NCI-H345 (cell line): ENCODE measurements at regions not wholly inside any gene's neighbourhood (a gene's known extent, or its start where the extent isn't known, plus 50 kb on each side); places are given as distances from the start of the nearest gene placed in this dataset.
A peak's percentile ranks its signal among the peaks of the same experiment; 100 is the strongest.

Experiments used
- DNase-seq: peaks from one replicate; lab custom pipeline; 2025; lab: John Stamatoyannopoulos, UW

DNA sequence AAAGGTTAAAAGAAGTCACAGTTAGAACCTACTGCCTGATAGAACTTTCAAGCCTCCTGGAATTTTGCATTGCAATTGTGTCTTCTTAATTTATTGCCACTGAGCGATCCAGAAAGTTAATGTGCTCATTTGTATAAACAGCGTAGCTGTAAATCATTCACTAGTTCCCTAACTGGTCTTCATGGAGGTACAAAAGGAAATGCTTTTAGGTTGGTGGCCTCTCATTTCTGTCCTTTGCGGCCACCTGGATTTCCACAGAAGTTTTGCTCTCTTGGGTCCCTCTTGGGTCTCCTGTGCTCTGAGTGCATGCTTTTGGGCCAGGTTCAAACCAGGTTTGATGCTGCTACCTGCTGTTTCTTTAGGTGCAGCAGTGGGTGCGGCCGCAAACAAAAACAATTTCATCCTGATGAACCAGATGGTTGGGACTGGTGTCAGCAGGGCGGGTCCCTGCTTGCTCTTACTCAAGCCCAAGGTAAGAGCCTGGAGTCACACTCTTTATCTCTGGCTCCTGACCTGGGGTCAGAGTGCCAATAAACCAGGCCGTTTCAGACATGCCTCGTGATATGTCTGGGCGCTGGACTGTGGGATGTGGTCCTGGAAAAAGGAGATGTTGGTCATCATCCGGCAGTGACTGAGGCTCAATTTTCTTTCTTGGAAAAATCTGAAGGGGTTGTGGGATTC is 270.1 kb downstream of the PTTG2 start:
- DNase-seq = no peak

DNA sequence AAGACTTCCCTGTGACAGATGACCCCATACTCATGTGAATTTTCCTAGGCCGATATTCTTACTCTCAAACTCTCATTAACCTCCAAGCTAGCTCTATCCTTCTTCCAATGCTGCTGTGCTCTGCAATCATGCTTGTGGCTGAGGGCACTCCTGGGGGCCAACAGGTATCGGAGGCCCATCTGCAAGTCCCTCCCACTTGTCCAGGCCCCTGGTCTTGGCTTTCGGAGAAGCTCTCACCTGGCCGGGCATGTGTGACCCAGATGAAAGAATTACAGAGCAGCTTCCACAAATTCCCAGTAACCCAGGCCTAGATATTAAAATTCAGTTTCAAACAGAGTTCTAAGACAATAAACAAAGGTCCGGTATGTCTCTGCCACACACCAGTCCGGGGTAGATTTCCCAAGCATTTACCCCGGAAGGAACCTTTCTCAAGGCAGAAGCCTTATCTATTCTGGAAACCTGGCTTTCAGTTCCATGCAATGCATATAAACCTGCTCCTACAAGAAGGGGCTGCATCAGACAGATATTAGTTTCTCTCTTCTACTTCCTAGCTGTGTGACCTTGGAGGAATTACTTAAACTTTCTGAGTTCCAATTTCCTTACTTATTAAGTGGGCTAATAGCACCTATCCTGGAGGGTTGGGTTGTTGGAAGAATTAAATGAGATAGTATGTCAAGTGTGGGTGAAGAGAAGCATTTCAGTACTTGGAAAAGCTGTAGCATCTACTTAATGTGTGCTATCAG is 270.8 kb downstream of the PTTG2 start:
- no peak for DNase-seq

- DNase-seq = no peak
Observed at GRCh38 chr4:38231626-38232025, 271.4 kb downstream of the PTTG2 start.

GRCh38 chr4:38232741-38233140 is 272.5 kb downstream of the PTTG2 start:
- no peak for DNase-seq

GRCh38 chr4:38233727-38234480 is 273.7 kb downstream of the PTTG2 start:
- no peak for DNase-seq

- DNase-seq = no peak
Observed at GRCh38 chr4:38235354-38235753, 275.2 kb downstream of the PTTG2 start.

DNA sequence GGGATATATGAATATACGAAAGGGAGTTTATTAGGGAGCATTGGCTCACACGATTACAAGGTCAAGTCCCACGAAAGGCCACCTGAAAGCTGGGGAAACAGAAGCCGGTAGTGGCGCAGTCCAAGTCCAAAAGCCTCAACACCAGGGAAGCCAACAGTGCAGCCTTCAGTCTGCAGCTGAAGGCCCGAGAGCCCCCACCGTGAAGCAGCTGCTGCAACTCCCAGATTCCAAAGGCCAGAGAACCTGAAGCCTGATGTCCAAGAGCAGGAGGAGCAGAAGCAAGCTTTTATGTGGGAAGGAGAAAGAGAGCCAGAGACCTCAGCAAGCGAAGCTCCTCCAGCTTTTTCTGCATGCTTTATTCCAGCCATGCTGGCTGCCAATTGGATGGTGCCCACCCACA is 275.8 kb downstream of the PTTG2 start:
- no peak for DNase-seq

DNA sequence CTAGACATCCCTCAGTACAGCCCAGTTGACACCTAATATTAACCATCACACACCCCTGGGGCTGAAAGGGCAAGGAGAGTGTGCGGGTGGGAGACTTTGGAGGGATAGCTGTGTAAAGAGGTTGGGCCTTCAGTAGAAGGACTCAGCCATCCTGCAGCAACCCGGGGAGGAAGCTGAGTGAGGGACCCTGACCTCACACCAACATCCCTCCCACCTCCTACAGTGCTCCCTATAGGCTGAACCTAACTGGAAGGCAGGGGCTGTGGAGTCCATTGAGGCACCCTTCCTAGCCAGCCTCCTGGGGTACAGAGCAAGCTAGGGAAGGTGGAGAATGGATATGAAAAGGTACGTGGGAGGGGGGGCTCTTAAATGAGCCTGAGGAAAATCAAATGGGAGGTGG is 276.3 kb downstream of the PTTG2 start:
- DNase-seq = no peak

- no peak for DNase-seq
Observed at GRCh38 chr4:38237139-38237538, 276.9 kb downstream of the PTTG2 start.

- DNase-seq = no peak
Observed at GRCh38 chr4:38241541-38241940, 281.3 kb downstream of the PTTG2 start.

DNA sequence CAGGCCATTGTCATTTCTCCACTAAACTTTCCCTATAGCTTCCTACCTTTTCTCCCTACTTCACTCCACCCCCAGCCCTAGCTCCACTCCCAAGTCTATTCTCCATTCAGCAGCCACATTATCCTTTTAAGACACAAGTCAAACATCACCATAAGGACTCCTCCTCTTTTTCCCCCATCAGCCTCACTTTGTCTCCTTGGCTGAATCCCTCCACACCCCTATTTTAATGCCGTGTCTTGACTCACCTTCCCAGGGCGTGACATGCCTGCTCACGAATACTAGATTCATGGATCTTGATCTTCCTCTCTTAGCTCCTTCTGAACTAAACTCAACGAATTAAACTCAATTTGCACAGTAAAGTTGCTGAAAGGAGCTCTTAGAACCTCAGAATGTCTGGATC is 281.9 kb downstream of the PTTG2 start:
- no peak for DNase-seq

DNA sequence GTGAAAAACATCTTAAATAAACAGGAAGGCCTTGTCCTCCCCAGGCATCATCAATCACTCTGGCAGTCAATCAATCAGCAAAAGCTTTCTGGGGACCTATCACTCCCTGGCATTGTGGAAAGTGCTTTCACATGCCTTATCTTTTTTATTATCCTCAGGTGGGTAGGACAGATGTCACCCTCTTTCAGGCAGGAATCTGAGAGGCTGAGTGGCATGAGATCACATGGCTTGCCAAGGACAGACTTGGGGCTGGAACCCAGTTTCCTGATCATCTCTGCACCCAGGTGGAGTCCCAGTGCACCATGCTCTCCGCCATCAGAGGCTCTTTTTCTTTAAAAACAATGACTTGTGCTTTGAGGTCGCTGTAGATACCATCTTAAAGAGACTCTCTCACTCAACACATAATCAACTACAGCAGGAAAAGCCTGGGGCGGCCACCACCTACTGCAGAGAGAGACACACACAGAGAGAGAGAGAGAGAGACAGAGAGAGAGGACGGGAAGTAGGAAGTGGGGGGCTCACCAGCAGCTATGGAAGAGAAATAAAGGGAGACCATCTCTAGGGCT is 282.7 kb downstream of the PTTG2 start:
- DNase-seq = no peak

DNA sequence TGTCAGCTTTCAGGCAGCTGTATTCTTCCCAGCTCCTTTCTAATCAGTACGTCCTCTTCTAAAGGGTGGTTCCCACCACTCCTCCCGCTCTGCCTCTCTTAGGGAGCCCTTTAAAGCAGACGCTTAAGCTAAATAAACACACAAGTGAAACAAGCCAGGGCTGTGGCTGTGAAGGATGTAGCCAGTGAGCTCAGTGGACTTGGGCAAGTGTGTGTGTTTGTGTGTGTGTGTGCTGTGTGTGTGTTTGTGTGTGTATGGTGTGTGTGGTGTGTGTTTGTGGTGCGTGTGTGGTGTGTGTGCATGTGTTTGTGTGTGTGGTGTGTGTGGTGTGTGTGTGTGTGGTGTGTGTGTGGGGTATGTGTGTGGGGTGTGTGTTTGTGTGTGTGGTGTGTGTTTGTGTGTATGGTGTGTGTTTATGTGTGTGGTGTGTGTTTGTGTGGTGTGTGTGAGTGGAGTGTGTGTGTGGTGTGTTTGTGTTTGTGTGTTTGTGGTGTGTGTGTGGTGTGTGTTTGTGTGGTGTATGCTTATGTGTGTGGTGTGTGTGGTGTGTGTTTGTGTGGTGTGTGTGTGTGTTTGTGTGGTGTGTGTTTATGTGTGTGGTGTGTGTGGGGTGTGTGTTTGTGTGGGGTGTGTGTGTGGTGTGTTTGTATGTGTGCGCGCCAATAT is 283.3 kb downstream of the PTTG2 start:
- DNase-seq = no peak

GRCh38 chr4:38254825-38255224 is 294.6 kb downstream of the PTTG2 start:
- DNase-seq = no peak

GRCh38 chr4:38255572-38255971 is 295.4 kb downstream of the PTTG2 start:
- no peak for DNase-seq

GRCh38 chr4:38266616-38267015 is 306.4 kb downstream of the PTTG2 start:
- DNase-seq = no peak

DNA sequence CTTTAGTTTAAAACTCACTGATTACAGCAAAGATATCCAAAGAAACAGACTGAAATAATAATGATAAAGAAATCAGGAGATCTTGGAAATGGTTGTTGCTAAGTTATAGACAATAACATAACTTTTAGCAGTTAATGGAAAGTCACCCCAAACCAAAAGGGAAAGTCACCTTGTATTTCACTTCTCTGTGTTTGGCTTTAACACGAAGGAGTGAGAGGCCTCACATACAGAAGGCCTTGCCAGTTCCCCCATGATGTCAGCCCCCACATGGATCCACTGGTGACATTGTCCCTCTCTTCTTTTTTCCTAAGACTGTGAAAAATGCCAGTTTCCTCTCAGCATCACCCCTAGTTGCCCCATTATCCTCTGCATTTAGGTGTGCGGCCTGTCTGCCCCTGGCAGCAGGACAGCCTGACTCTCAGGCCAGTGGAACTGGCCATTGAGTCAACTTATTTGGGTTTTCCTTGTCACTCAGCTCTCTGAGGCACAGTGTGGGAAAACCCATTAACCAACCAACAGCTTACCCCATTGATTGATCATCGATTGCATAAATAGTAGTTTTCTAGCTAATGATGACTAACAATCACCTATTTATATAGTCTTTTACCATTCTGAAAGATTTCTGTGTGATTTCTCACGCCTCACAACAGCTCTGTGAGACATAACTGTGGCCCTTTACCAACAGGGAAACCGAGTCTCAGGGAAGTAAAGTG is 308.1 kb downstream of the PTTG2 start:
- no peak for DNase-seq

- no peak for DNase-seq
Observed at GRCh38 chr4:38268837-38269236, 308.6 kb downstream of the PTTG2 start.

DNA sequence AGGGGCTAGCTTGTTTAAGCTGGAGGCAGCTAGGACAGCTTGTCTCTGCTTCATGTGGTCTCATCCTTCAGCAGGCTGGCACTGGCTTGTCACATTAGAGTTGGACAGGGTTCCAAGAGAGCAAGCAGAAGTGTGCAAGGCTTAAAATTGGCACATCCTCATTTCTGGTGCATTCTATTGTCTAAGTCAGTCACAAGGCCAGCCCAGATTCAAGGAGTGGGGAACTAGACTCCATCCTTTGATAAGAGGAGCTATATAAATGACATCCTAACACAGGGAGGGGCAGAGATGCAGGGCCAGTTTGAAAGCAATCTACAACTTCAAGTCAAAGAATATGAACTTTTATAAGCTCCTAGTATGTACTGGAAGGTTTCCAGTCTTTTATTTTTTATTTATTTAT is 313.2 kb downstream of the PTTG2 start:
- DNase-seq = no peak

DNA sequence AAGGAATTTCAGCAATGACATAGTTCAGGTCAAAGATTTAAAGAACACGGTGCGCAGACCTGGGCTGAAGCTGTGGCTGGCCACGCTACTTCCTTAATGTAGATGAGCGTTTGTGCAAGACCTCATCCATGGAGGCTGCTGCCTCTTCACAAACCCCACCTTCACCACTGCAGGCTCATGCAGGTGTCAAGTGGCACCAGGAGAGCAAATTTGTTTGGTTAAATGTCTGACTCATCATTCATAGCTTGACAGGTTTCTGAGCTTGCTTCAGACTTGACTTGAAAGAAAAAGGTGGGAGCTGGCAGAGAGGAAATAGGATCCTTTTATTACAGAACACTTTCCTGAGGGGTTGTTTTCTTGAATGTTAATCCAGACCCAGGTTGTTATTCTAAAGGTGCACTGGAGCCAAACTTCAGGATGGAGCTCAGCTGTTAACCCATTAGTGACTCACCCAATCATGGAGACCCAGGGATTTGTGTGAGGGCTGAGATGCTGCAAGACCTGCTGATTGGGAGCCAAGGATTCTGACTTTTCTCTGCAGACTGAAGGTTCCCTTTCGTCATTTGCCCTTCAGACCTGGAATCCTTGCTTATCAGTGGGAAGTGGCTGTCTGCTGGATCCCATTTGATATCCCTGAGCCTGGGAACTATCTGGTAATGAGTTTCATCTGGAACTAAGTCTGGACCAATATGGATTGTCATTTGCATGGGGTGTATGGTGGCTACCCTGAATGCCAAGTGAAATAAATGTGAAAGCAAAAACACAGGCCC is 315.3 kb downstream of the PTTG2 start:
- DNase-seq = peak; percentile 67

DNA sequence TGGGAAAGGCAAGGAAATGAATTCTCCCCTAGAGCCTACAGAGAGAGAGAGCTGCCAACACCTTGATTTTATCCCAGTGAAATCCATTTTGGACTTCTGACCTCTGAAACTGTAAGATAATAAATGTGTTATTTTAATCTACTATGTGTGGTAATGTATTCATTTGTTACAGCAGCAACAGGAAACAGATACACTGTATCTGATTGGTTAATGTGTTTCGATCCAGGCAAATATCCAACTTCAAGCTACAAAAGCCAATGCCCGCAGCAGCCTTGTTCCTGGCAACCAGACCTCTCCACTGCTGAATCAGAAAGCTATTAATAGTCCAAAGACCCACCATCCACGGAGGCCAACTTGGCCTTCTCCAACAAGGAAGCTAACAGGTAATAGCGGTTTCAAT is 318.1 kb downstream of the PTTG2 start:
- no peak for DNase-seq
